HG03196 (cell line): ENCODE measurements at regions not wholly inside any gene's neighbourhood (a gene's known extent, or its start where the extent isn't known, plus 50 kb on each side); places are given as distances from the start of the nearest gene placed in this dataset.
"Not testable (repeated sequence)": the region's sequence is repeated elsewhere in the genome, so short reads cannot be mapped to it uniquely, and the experiment has no call there.

Source experiments
- ATAC-seq: cut with Tn5 transposase; IDR thresholded peaks from one replicate; pipeline ENCODE4 v1.9.1; 2021; ENCODE audit not compliant: unreplicated experiment

DNA sequence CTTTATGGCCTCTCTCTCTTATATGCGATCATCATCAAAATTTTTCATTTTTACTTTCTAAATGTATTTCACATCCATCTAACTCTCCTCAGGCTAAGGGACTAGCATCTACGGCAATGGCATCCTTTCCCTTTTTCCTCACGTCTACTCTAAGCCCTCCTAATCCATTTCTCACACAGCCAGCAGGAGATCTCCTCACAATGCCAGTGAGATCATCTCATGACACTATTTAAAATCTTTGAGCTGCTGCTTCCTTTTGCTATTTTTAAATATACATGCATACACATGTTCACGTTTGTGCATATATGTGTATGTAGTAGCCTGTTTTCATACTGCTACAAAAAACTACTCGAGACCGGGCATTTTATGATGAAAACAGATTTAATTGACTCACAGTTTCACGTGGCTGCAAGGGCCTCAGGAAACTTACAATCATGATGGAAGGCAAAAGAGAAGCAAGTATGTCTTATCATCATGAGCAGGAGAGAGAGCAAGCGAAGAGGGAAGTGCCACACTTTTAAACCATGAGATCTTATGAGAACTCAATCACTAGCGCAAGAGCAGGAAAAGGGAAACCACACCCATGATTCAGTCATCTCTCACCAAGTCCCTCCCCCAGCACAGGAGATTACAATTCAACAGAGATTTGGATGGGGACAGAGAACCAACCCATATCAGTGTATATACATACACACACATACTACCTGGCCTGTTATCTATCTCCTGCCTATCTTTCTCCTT lies 599.2 kb upstream of the ROBO1 start:
- ATAC-seq: no peak

DNA sequence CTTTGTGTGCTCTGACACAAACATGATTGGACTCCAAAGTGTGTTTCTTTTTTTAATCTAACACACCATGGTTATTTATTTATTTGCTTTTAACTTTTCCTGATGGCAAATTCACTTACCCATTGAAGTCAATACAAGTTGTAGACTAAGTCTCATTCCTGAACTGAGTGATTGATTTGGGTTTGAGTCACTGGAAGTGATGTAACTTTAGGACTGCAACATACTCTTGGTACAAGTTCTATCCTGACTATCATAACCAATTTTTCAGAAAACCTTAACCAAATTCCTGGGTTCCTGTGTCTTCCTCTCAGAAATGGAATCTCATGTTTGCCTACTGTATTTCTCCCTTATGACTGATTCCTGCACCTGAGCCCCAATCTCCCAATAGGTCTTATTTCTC lies 590.0 kb upstream of the ROBO1 start:
- ATAC-seq: no peak

DNA sequence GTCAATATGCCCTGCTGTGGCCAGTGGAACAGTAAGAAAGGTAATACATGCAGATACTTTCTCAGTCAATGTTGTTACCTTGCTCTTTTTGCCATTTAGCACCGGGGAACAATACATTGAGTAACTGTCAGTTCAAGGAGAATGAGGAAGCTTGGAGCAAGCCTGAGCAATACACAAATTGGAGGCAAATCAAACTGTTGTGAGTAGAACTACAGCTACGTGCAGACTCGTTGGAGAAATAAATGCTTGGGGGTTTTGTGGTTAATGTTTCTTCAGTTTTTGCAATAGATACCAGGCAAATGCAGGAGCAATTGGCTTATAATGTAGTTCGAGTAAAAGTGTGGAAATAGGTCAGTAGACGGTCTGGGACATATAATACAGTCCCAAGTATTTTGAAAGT lies 587.3 kb upstream of the ROBO1 start:
- no peak for ATAC-seq

DNA sequence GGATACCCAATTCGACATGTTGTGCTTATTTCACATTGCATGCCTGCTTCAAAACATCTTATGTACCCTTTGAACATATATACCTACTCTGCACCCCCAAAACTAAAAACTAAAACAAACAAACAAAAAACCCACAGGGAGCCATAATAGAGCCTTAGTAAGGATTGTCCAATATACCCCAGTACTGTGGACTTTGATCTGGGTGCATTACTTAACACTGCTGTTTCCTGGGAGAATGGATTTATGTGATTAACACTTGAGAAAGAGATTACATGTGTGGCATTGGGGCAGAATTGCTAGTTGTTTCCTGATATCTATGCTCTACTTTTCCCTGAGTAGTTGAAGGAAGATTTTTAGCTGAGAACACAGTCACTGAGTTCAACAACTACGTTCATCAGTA lies 583.4 kb upstream of the ROBO1 start:
- ATAC-seq: no peak

DNA sequence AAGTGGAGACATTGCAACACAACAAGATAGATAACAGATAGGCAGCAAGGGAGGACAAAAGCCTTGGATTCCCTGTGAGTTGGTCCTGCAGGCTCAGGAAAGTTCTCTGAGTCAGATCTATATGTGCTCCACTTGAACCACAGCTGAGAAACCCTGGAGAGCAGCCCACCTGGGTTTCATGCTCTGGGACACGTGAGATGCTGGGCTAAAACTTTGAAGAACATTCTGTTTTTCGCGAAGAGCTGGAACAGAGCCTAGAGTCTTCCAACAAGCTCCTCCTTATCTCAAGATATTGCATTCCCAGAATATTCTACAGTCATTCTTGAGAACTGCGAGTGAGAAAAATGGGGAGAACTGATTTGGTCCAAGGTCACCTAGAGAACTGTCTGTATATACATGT lies 583.0 kb upstream of the ROBO1 start:
- ATAC-seq: no peak

DNA sequence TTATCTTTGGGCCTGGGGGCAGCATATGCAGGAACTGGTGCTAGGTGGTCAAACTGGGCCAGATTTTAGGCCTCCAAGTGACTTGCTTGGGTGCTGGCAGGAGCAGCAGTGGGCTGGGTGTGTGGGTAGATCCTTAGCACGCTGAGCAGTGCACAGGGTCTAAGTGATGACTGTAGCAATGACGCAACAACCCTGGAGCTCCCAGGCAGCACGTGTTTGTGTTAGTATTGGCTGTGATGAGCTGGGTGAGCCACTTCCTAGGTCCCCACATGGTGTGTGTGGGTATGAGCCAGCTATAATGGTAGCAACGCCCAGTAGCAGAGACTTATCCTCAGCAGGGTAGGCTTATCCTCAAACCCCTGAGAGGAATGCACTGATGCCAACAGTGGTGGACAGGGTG lies 570.6 kb upstream of the ROBO1 start:
- ATAC-seq: no peak

DNA sequence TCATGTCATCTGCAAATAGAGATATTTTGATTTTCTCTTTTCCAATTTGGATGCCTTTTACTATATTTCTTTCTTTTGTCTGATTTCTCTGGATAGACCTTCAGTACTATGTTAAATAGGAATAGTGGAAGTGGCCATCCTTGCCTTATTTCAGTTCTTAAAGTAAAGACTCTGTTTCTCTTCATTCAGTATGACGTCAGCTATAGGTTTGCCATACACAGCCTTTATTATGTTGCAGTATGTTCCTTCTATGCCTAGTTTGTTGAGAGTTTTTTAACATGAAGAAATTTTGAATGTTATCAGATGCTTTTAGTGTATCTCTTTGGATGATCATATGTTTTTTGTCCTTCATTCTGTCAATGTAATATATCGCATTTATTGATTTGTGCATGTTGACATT lies 566.7 kb upstream of the ROBO1 start:
- no peak for ATAC-seq

DNA sequence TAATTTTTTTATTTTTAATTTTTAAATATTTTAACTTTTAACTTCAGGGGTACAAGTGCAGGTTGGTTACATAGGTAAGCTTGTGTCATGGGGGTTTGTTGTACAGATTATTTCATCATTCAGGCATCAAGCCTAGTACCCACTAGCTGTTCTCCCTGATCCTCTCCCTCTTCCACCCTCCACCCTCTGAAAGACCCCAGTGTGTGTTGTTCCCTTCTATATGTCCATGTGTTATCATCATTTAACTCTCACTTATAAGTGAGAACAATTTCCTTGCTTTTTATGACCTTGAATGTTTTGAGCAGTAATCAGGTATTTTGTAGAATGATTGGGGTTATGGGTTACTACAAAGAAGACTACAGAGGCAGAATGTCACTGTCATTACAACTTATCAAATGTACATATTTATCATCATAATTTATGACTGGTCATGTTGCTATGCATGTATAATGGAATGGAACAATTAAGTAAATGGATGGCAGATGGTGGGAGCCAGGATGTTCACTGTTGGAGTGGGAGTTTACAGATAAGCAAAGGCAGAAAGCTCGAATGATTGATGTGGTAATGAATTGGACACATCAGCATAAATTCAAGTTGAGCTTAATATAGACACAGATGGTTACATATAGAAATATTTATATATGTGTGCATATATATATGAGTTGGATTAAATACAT lies 563.8 kb upstream of the ROBO1 start:
- ATAC-seq: no peak

DNA sequence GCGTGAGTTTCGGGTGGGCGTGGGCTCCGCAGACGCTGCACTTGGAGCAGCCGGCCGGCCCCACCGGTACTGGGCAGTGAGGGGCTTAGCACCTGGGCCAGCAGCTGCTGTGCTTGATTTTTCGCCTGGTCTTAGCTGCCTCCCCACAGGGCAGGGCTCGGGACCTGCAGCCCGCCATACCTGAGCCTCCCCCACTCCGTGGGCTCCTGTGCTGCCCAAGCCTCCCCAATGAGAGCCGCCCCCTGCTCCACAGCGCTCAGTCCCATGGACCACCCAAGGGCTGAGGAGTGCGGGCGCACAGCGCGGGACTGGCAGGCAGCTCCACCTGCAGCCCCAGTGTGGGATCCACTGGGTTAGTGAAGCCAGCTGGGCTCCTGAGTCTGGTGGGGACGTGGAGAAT lies 546.7 kb upstream of the ROBO1 start:
- not testable (repeated sequence) for ATAC-seq

DNA sequence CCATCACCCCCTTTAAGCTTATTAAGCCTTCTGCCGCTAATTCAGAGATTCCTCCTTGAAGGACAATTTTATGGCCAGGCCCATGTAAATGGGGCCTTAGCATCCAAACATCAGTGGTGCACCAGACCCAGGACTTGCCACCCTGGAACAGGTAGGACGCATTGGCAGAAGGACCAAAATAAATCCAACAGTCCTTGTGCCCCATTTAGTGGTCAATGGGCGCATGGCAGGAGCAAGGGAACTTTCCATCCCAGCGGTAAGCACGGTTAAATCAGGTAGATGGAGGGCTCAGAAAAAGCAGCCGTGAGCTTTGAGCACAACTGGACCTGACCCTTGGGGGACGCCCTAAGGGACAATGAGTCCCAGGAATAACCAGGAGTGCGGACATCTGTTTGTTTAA lies 540.8 kb upstream of the ROBO1 start:
- no peak for ATAC-seq

DNA sequence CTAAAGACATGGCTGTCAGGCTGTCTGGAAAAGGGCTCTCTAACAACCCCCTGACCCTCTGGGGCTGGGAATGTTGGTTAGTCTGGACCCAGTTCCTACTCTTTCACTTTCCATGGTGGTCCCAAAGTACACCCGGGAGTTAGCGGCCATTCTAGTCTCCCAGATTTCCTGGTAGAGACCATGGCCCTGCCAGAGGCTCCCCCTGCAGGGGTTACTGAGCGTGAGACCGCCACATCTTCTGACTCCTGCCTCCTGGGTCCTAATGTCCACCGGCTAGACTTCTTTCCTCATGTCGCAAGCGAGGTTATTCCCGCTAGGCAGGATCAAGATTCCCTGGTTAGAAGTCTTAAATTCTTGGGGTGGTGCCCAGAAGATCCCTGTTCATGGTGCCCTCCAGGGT lies 540.0 kb upstream of the ROBO1 start:
- ATAC-seq: no peak

DNA sequence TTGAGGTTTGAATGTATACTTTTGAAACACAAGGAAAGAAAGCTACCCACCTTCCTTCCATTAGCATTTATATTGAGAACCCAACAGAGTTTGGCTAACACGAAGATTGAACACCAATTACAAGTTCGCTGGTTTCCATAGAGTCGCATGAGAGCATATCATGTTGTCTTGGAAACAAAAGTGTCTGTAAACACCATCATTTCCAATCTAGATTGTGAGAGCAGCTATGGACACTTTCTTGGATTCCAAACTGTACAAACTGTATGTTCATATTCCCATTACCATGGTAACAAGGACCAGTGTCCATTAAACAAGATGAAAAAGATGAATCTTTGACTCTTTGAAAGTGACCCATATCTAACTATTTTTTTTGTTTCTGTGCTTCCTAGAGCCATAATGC lies 529.9 kb upstream of the ROBO1 start:
- ATAC-seq: no peak

DNA sequence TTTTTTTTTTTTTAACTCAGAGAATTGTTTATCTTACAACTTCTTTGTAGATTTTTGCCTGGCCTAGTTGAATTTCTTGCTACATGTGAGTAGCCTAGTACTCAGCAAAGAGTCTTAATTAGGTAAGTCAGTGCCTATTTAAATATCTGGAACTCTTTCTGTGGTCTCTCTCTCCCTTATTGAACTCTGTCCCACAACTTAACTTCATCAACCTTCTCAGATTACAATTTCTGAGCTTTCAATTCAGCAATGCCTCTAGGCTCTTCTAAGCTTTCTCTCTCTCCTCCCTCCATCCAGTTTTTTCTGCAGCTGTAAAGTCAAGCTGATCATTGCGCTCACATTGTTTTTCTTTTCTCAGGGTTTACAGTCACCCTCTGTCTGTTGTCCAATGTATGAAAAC lies 517.6 kb upstream of the ROBO1 start:
- ATAC-seq: no peak

DNA sequence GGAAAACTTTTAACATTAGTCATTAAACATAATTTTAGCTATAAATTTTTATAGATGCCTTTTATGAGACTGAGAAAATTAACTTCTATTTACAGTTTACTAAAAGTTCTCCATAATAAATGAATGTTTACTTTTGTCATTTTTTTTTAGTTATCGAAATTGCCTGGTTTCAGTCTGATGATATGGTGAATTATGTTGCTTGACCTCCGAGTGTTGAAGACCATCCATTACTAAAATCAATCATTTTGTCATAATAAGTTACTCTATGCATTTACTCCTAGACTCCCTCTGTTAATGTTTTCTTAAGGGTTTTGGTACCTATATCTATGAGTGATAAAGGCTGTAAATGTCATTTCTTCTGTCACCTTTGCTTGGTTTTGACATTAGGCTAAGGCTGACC lies 516.0 kb upstream of the ROBO1 start:
- no peak for ATAC-seq

DNA sequence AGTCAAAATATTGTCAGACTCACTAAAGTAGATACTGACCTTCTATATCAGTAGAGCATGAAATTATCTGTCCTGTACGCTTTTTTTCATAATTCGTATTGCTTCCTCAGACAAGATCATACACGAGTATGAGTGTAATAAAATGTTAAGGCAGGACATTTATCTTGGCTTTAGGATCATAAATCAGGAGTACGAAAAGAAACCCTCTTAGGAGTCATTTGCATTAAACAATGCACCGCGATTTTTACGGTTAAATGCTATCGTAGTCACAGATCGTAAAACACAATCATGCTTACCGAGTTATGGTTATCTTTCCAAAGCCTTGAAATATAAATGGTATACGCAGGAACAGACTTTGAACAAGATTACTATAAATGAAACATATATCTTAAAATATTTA lies 510.3 kb upstream of the ROBO1 start:
- no peak for ATAC-seq

DNA sequence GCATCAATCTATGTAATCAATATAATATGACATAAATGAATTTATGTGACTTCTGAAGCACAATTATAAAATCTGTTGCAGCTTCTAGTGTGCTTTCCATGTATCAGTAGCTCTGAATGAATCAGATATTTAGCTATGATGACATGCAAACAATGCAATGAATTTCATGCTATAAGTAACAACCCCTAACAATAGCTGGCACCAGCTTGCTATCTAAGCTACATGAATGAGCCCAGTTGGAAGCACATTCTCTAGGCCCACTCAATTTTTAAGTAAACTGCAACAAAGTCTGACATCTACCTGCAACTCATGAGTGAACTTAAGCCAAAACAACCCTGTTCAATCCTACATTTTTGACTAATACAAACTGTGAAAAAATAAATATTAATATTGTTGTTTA lies 507.3 kb upstream of the ROBO1 start:
- ATAC-seq: no peak

DNA sequence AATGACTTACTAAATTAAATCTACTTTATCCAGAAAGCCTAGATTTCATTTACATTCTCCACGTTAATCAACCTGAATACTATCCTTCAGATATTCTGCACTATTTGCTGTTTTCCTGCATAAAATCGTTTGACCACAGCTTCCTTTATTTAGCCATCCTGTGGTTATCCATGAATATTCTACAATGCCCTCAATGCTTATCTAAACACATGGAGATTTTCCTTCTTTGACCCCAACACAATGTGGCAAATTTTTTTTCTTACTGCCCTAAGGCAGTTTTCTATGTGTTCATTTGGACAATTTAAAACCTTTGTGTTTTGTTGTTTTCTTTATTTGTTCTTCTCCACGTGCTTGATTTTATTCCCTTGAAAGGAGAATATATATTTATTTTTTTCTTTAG lies 495.5 kb upstream of the ROBO1 start:
- ATAC-seq: no peak

DNA sequence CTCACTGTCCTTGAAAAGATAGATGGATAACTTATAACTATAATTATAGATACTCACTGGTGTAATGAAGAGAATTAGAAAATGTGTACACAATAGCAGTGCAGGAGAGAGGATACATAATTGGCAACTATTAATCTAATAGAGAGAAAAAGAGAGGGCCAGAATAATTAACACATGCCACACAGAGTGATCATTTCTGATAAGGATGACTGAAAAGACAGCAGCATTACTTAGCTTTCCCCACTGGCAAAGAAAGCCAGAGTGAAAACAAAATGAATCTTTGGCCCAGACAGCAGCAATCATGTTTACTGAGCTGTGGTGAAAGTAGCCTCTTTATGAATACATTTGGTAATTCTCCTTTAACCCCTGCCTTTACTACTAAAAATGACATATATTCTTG lies 493.3 kb upstream of the ROBO1 start:
- no peak for ATAC-seq

DNA sequence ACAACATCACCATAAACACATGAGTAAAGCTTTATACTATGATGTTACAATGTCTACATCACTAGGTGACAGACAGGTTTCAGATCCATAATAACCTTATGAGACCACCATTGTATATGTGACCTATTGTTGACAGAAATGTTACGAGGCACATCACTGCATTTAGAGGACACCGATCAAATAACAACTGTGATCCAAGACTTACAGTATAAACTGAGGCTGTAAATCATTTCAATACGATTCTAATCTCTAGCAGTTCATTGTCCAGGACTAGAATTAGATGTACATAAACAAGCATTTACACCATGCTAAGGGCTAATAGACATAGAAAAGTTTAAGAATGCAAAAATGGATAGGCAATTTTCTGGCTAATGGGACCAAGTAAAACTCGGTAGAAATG lies 491.9 kb upstream of the ROBO1 start:
- no peak for ATAC-seq

DNA sequence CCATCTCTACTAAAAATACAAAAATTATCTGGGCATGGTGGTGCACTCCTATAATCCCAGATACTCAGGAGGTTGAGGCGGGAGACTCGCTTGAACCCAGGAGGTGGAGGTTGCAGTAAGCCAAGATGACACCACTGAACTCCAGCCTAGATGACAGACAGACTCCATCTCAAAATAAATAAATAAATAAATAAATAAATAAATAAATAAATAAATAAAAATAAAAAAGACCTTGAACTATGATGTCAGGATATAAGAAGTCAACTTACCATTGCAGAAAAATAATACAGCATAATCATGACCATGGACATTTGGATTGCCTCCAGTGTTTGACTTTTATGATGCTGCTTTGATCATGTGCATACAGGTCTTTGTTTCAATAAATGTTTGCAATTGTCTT lies 484.3 kb upstream of the ROBO1 start:
- no peak for ATAC-seq

DNA sequence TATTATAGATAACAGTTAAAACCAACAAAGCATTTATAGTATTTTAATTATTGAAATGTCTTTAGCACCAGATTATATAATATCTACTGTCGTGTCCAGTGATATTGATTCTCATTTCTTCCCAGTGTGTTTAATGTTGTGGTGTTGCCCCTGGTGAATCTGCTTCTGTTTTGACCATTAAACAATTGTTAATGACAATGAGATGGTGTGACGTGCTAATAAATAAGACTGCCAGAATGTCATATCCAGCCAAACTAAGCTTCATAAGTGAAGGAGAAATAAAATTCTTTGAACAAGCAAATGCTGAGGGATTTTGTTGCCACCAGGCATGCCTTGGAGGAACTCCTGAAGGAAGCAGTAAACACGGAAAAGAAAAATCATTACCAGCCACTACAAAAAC lies 480.0 kb upstream of the ROBO1 start:
- no peak for ATAC-seq

DNA sequence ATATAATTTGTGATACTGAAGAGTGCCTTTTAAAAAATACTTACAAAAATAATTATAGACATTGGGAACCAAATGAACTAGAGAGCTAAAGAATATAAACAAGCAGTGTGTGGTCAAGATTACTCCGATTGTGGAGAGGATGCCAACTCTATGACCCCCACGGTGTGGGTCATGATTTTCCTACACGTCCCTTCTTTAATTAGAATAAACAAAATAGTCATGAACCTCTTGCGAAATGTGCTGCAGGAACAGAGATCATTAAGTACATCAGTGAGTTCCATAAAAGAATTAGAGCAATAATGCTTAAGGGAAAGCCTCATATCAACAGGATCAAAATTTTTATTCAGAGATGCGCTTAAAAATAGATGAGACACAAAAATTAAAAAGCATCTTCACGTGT lies 476.6 kb upstream of the ROBO1 start:
- ATAC-seq: no peak

DNA sequence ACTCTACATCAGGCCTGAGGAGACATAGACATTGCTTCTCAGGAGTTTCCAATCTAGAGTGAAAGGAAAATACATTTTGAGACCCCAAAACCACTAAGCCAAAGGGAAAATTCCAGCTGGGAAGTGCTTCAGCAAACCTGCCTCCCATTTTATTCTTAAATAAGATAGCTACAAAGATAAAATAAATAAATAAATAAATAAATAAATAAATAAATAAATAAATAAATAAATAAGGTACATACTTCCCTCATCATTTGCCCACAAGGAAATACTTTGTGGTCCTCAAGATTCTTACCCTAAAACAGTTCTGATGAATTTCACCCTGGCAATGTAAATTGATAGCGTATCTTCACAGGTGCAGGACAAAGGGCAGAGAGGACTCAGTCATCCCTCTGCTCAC lies 474.0 kb upstream of the ROBO1 start:
- ATAC-seq: no peak
